Activated naive CD4-positive, alpha-beta T cell treated with anti-CD3 and anti-CD28 coated beads, Interleukin-2, amount 50 U/mL, for 72 hours (primary cell): ENCODE measurements at regions not wholly inside any gene's neighbourhood (a gene's known extent, or its start where the extent isn't known, plus 50 kb on each side); places are given as distances from the start of the nearest gene placed in this dataset.

Experiments
- ATAC-seq, 2 donors: fragments of 150-1000 bp; cut with Tn5 transposase; 2 replicates each; pipeline ENCODE4 v1.10.0; 2021; ENCODE audit warnings: mild to moderate bottlenecking in 2 of 2, moderate library complexity in 2 of 2
- DNase-seq, 2 donors: peaks; one replicate each; pipeline ENCODE4 v3.0.0; 2021 to 2022; ENCODE audit warnings: low spot score in 2 of 2
- H3K27ac Mint-ChIP-seq, 2 donors: one replicate each; pipeline ENCODE4 v1.8.0; 2022; ENCODE audit warnings: mild to moderate bottlenecking in 2 of 2, mixed read lengths in 2 of 2
- H3K36me3 Mint-ChIP-seq, 2 donors: one replicate each; pipeline ENCODE4 v1.8.0; 2022; ENCODE audit warnings: mixed read lengths in 2 of 2
- H3K9me3 Mint-ChIP-seq, 2 donors: one replicate each; pipeline ENCODE4 v1.8.0; 2022; ENCODE audit warnings: mixed read lengths in 2 of 2

- Mint-ChIP-seq H3K27ac (no peak overlapping the region), H3K9me3 (peaks cover 20 to 36% of the 10 kb centered on the region in 2 donors)
Observed at GRCh38 chr4:186891859-186892486, 168.3 kb upstream of the FAT1 start.

GRCh38 chr4:186898367-186898766 lies 174.7 kb upstream of the FAT1 start:
- no peak for ATAC-seq
- DNase-seq, result no peak
- Mint-ChIP-seq H3K9me3 (peaks cover 24 to 33% of the 10 kb centered on the region in 2 donors), H3K36me3 (peaks cover 0 to 15% of the 10 kb centered on the region in 2 donors), H3K27ac (no peak overlapping the region)

More at GRCh38 chr4:186891859-186892486, 168.3 kb upstream of the FAT1 start:
- peaks cover 4 to 13% of the 10 kb centered on the region in 2 donors for H3K36me3 Mint-ChIP-seq
- ATAC-seq (no peak), DNase-seq (no peak)

- ATAC-seq (no peak), DNase-seq (no peak)
- H3K36me3 Mint-ChIP-seq, result peaks cover 0 to 6% of the 10 kb centered on the region in 2 donors
- no peak overlapping the region for H3K27ac Mint-ChIP-seq
- peaks cover 22 to 25% of the 10 kb centered on the region in 2 donors for H3K9me3 Mint-ChIP-seq
Observed at GRCh38 chr4:186900232-186900900, 176.7 kb upstream of the FAT1 start.

DNA sequence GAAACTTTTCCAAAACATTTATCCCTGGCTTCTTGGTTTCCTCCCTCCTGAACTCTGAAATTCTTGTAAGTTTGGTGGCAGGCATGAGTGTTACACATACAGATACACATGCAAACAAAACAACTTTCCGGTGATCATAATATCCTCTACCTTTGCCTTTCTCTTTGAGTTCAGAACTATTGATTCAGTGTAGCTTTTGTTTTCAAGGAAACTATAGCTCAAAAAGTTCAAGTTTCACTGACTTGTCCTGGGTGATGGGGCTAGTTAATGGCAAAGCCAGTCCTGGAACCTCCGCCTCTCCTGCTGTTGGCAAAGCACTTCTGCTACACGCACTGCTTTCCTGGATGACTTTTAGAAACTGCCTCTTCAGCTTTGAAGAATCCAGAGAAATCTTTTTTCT lies 177.3 kb upstream of the FAT1 start:
- H3K36me3 Mint-ChIP-seq, result peaks cover 0 to 9% of the 10 kb centered on the region in 2 donors
- H3K9me3 Mint-ChIP-seq, result peaks cover 24 to 27% of the 10 kb centered on the region in 2 donors
- no peak for ATAC-seq
- no peak overlapping the region for H3K27ac Mint-ChIP-seq
- DNase-seq, result no peak

DNA sequence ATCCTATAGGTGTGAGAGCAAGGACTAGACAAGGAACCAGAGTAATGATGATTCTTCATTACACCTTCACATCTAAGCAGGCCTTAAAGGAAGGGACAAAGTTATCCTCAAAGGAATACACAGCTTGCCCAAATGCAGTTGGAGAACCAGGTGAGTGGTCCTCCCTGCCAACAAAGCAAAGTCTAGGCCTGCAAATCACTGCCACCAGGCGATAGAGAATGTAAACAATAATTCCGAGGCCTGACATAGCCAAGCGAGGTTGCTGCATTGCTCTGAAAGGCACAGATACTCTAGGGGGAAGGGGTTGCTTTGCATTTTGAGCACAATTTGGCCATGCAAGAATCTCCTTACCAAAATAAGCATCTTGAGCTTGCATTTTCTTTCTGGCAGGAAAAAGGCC lies 178.2 kb upstream of the FAT1 start:
- Mint-ChIP-seq H3K27ac (no peak overlapping the region), H3K9me3 (peaks cover 22% of the 10 kb centered on the region in 2 donors), H3K36me3 (peaks cover 0 to 10% of the 10 kb centered on the region in 2 donors)
- no peak for DNase-seq
- no peak for ATAC-seq

DNA sequence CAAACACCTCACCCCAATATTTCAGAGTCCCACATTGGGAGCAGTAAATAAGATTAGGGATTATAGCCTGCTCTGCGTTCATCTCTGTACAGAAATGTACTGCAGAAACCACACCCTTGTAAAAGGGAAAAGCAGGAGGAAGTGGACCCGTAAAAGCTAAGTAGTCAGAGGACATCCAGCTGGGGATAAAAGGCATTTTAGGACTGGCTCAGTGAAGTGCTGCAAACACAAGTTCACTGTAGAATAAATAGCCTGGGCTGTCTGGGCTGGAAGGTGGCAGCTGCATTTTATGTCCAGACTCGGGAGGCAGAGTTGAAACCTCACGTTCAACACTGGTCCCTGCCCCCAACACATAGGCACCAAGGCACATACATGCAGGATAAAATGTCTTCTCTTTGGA lies 178.7 kb upstream of the FAT1 start:
- Mint-ChIP-seq H3K27ac (no peak overlapping the region), H3K36me3 (peaks cover 0 to 10% of the 10 kb centered on the region in 2 donors), H3K9me3 (peaks cover 18 to 22% of the 10 kb centered on the region in 2 donors)
- no peak for ATAC-seq
- no peak for DNase-seq

DNA sequence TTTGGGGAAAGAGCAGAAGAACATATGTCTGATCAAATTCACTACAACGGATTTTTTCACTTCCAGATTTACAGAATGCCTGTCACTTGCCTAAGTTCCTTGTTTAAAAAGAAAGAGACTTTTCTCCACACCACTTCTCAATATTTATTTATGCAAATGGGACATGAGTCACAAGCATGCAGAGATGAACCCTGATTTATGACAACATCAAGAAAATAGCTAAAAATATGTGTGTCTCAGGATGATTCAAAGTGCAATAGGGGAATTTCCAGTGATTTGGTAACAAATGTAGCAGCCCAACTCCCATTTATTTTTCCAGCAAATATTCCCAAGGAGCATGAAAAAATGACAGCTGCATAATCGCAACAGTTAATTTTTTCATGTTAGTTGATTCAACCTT lies 180.4 kb upstream of the FAT1 start:
- DNase-seq, result no peak
- peaks cover 12 to 22% of the 10 kb centered on the region in 2 donors for H3K9me3 Mint-ChIP-seq
- ATAC-seq, result no peak
- H3K27ac Mint-ChIP-seq, result no peak overlapping the region
- peaks cover 4 to 11% of the 10 kb centered on the region in 2 donors for H3K36me3 Mint-ChIP-seq

GRCh38 chr4:186906722-186907121 lies 183.1 kb upstream of the FAT1 start:
- Mint-ChIP-seq H3K27ac (no peak overlapping the region), H3K36me3 (peaks cover 4 to 11% of the 10 kb centered on the region in 2 donors), H3K9me3 (peaks cover 12 to 22% of the 10 kb centered on the region in 2 donors)
- ATAC-seq, result no peak
- DNase-seq, result no peak

GRCh38 chr4:186910385-186910784 lies 186.7 kb upstream of the FAT1 start:
- DNase-seq (no peak), ATAC-seq (no peak)
- Mint-ChIP-seq H3K27ac (no peak overlapping the region), H3K9me3 (peaks cover 9 to 25% of the 10 kb centered on the region in 2 donors), H3K36me3 (peaks cover 4 to 11% of the 10 kb centered on the region in 2 donors)

DNA sequence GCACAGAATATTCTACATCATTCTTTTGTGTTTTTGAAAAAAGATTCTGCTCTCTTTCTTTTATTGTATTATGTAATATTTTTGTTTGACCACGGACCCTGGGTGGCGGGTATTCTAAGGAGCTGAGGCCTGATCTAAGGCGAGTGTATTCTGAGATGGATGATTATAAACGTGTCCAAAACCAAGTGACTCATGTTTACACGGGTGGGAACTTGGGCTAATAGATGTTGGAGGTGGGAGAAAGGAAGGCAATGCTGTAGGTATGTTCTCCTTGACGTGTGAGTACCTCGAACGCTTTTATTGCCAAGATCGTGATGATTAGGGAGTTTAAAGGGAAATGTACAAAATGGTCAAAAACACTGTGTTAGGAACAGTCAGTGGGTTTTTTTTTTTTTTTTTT lies 188.9 kb upstream of the FAT1 start:
- DNase-seq, result no peak
- no peak for ATAC-seq
- Mint-ChIP-seq H3K36me3 (peaks cover 2 to 8% of the 10 kb centered on the region in 2 donors), H3K27ac (no peak overlapping the region), H3K9me3 (peaks cover 7 to 18% of the 10 kb centered on the region in 2 donors)

GRCh38 chr4:186915816-186916215 lies 192.2 kb upstream of the FAT1 start:
- Mint-ChIP-seq H3K27ac (no peak overlapping the region), H3K9me3 (peaks cover 14 to 18% of the 10 kb centered on the region in 2 donors), H3K36me3 (peaks cover 0 to 5% of the 10 kb centered on the region in 2 donors)
- DNase-seq (no peak), ATAC-seq (no peak)

- Mint-ChIP-seq H3K9me3 (peaks cover 10 to 18% of the 10 kb centered on the region in 2 donors), H3K27ac (no peak overlapping the region), H3K36me3 (peaks cover 0 to 5% of the 10 kb centered on the region in 2 donors)
- ATAC-seq (no peak), DNase-seq (no peak)
Observed at GRCh38 chr4:186917136-186917535, 193.5 kb upstream of the FAT1 start.

DNA sequence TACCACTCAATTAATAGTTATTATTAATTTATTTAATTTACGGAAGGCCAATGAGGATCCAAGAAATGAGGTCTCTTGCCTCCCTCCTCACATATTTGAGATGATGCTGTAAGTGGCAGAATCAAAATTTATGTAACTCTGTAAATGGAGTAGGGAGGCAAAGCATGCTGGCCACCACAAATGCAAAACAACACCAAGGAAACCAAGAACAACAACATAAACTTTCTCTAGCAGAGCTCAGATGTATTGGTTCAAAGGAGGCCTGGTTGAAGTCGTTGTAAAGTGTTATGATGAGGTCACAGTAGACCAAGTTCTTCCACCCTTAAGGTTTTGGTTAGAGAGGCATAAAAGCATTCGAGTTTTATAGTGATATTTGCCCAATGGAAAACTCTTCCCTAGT lies 194.8 kb upstream of the FAT1 start:
- H3K9me3 Mint-ChIP-seq, result peaks cover 10 to 14% of the 10 kb centered on the region in 2 donors
- peaks cover 0 to 5% of the 10 kb centered on the region in 2 donors for H3K36me3 Mint-ChIP-seq
- DNase-seq (no peak), ATAC-seq (no peak)
- no peak overlapping the region for H3K27ac Mint-ChIP-seq

DNA sequence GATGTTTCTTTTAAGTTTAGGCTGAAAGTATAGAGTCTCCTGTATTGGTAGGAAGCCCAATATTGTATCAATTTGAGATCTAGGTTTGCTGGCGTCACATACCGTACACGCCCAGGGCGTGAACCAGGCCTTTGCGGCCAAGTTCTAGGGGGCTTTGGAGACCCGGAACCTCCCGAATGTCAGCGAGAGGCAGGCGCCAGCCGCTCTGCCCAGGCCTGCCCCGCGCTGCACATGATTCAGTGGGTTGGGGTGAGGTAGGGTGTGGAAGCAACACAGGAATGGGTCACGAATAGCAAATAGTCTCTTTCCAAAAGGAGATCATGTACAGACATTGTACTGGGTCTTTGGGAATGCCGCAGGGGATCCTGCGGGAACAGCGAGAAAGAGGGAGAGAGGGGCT lies 195.7 kb upstream of the FAT1 start:
- DNase-seq (no peak), ATAC-seq (no peak)
- H3K9me3 Mint-ChIP-seq, result peaks cover 10 to 14% of the 10 kb centered on the region in 2 donors
- peaks cover 0 to 5% of the 10 kb centered on the region in 2 donors for H3K36me3 Mint-ChIP-seq
- H3K27ac Mint-ChIP-seq, result no peak overlapping the region

DNA sequence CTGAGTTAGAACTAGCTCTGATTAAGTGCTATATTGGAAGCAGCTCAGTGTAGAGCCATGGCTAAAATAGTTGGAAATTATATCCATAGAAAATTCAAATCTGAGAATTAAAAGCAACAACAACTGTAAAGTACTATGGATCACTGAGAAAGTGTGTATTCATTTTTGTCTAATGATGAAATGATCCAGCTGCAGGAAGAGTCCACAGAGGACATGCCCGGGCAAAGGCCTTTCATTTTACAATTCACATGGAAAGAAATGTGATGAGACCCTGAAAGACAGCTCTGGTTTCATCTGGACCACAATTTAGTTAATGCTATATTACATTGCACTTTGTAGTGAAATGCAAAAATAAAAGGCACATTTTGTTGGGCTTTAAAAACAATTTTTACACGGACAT lies 196.8 kb upstream of the FAT1 start:
- DNase-seq, result no peak
- peaks cover 10 to 11% of the 10 kb centered on the region in 2 donors for H3K9me3 Mint-ChIP-seq
- no peak for ATAC-seq
- H3K36me3 Mint-ChIP-seq, result peaks cover 0 to 5% of the 10 kb centered on the region in 2 donors
- no peak overlapping the region for H3K27ac Mint-ChIP-seq

DNA sequence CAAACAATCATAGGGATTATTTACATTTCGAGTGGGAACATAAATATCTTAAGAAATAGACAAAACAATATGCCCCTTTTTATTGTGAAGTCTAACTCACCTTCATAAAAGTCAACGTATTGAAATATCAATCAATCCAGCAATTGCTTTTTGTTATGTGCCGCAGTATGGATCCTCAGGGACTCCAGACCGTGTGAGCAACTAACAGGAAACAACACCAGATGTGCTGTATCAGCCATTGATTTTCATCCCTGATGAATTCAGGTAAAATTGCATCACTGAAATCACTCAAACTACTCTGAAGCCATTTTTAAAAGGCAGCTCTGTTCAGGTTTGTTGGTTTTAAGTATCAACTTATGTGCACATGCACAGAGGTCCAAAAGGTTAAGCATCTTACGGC lies 197.3 kb upstream of the FAT1 start:
- Mint-ChIP-seq H3K9me3 (peaks cover 10 to 11% of the 10 kb centered on the region in 2 donors), H3K36me3 (peaks cover 0 to 5% of the 10 kb centered on the region in 2 donors)

DNA sequence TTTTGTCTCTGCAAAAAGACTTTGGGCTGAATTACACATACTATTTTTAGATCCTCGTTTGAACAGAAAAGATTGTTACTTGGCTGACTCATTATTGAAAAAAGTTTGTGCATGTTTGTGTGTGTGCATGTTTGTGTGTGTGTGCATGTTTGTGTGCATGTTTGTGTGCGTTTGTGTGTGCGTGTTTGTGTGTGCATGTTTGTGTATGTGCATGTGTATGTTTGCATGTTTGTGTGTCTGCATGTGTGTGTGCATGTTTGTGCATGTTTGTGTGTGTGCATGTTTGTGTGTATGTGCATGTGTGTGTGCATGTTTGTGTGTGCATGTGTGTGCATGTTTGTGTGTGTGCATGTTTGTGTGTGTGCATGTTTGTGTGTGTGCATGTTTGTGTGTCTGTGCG lies 201.1 kb upstream of the FAT1 start:
- Mint-ChIP-seq H3K36me3 (no peaks in the 10 kb centered on the region), H3K9me3 (peaks cover 0 to under 1% of the 10 kb centered on the region in 2 donors), H3K27ac (no peak overlapping the region)
- DNase-seq, result no peak
- ATAC-seq, result no peak

More for the DNA sequence above, 197.3 kb upstream of the FAT1 start:
- no peak overlapping the region for H3K27ac Mint-ChIP-seq
- DNase-seq (no peak), ATAC-seq (no peak)

DNA sequence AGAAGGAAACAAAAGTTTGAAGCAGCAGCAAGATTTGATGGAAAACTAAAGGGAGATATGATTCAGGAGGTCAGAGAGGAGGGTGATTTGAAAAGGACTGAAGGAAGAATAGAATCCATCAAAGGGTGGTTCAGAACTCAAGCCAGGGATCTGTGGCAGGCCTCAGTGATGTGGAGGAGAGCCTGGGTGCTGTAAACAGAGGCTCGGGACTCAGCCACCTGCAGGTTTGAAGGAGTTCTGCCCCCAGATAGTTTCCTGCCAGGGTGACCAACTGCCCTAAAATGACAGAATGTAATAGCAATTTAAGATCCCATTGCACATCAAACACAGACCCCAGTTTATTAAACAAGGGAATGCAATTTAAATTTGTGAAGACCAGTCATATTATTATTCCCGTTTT lies 204.0 kb upstream of the FAT1 start:
- no peaks in the 10 kb centered on the region for H3K36me3 Mint-ChIP-seq
- DNase-seq, result no peak

More for the DNA sequence above, 204.0 kb upstream of the FAT1 start:
- H3K9me3 Mint-ChIP-seq, result peaks cover 5 to 8% of the 10 kb centered on the region in 2 donors
- ATAC-seq, result no peak
- no peak overlapping the region for H3K27ac Mint-ChIP-seq
